ENCODE measurements at regions not wholly inside any gene's neighbourhood (a gene's known extent, or its start where the extent isn't known, plus 50 kb on each side); places are given as distances from the start of the nearest gene placed in this dataset.
"Not testable (repeated sequence)": the region's sequence is repeated elsewhere in the genome, so short reads cannot be mapped to it uniquely, and the experiment has no call there.

DNA sequence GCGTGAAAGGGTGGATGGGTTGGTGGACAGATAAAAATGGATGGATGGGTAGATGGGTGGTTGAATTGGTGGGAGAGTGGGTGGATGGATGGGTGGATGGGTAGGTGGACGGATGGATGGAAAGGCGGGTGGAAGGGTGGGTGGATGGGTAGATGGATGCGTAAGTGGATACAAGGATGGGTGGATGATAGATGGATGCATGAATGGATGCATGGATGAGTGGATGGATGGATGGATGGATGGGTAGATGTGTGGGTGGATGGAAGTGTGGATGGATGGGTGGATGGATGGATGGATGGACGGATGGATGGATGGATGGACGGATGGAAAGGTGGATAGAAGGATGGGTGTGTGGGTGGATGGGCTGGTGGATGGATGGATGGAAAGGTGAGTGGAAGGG, 77.0 kb upstream of the GRK3 start:
- no peak for DNase-seq (ENCODE audit: low read depth in 2 of 2)

DNA sequence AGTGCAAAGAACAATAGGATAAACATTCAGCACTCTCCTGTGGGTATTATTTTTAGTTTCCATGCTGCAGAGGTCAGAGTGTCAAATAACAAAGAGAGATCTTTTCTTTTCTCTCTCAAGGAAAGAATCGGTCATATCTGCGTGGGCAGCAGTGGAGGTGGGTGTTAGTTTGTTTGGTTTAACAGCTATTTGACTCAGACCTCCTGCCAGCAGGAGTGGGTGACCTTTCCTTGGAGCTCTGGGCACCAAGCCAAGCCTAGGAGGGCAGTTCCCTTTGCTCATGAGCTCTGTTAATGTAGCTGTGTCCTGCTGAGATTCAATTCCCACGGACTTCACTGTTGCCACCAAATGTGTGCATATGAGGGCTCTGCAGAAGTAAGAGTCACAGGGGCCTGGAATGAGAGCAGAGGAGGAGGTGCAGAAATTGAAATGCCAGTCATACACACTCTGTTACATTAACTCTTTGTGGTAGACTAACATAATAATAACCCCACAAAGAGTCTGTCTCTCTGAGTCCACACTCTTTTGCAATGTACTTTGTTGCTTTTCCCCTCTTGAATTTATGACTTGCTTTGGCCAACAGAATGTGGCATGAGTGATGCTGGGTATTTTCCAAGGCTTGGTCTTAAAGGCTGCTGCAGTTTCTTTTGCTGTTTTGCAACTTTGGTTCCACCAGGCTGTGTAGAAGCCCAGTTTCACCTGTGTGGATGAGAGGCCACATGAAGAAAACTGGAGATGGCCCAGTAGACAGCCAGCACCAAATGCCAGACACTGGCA, 76.0 kb upstream of the GRK3 start:
- peak; percentile 38 to 44 for DNase-seq (ENCODE audit: low read depth in 2 of 2)

- DNase-seq (ENCODE audit: low read depth in 2 of 2): no peak
Observed at GRCh38 chr22:25489947-25490346, 74.5 kb upstream of the GRK3 start.

GRCh38 chr22:25490896-25491295, 73.6 kb upstream of the GRK3 start:
- DNase-seq (ENCODE audit: low read depth in 2 of 2): no peak

DNA sequence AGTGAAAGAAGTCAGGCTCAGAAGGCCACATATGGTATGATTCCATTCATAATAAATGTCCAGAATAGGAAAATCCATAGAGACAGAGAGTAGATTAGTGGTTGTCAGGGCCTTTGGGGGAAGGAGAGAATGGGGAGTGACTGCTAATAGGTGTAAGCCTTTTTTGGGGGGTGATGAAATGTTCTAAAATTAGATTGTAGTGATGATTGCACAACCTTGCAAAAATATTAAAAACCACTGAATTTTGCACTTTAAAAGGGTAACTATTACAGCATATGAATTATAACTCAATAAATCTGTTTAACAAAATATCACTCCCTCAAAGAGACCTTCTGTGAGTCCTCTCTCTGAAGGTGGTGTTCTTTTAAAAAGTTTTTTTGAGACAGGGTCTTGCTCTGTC, 72.3 kb upstream of the GRK3 start:
- DNase-seq (ENCODE audit: low read depth in 2 of 2): no peak

DNA sequence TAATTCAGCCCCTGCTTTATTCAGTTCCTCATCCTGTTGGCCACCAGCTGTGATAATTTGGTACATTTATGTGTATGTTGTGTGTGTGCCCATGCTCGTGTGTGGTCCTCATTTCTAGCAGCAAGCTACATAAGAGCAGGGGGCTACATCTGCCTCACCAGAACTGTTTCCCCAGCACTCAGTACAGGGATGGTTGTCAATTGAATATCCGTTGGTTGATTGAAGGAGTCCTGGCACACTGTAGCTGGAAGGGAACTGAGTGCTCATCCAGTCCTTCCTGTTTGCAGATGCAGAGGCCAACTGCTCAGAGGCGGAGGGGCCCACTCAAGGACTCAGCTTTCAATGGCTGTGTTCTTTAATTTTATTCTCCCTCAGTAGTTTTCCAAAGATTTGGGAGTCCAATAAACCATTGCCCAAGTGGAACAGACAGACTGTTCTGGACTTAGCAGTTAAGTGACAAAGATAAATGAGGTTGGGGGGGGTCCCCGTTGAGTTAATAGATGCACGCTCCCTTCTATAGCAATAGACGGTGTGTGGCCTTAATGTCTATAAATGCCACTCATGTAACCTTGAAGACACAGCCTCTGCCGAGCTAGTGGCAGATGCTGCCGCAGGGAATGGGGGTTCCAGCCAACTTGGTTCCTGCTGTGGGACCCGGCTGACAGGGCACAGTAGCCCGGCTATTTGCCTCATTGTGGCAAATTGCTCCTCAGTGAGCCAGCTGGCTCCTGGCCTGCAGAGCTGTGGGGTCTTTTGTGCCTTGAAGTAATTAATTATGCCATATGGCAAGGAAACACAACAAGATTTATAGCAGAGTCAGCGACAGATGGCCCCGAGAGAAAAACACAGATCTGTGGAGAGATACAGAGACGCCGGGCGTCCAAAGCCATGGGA, 71.4 kb upstream of the GRK3 start:
- DNase-seq (ENCODE audit: low read depth in 2 of 2): no peak

- DNase-seq (ENCODE audit: low read depth in 2 of 2): no peak
Observed at GRCh38 chr22:25493794-25494193, 70.7 kb upstream of the GRK3 start.

- no peak for DNase-seq (ENCODE audit: low read depth in 2 of 2)
Observed at GRCh38 chr22:25494774-25495173, 69.7 kb upstream of the GRK3 start.

GRCh38 chr22:25495285-25495684, 69.2 kb upstream of the GRK3 start:
- no peak for DNase-seq (ENCODE audit: low read depth in 2 of 2)

DNA sequence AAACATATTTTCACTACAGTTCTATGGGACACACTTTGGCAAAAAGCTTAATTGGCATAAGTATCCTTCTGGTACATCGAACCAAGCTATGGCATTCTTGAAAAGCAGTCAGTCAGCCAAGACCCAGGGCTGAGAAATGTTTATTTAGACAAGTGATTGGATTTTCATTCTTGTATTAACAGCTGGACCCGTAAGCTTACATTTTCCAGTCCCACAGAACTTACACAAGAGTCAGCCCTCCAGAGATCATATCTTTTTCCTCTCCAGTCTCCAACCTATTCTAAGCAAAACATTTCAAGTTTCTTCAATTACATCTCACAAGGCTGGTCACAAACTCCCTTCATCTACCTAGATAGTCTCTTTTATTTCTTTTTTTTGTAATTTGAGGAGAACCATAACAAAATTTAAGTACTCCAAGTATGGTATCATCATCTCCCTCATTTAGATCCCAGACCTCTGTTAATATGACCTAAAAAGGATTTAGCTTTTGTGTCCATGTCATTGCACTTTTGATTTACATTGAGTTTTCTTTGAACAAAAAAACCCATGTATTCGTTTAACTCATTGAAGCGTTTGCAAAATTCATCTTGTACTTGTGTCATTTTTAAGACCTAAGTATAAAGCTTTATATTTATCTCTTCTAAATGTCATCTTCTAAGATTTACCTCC, 67.9 kb upstream of the GRK3 start:
- no peak for DNase-seq (ENCODE audit: low read depth in 2 of 2)

DNA sequence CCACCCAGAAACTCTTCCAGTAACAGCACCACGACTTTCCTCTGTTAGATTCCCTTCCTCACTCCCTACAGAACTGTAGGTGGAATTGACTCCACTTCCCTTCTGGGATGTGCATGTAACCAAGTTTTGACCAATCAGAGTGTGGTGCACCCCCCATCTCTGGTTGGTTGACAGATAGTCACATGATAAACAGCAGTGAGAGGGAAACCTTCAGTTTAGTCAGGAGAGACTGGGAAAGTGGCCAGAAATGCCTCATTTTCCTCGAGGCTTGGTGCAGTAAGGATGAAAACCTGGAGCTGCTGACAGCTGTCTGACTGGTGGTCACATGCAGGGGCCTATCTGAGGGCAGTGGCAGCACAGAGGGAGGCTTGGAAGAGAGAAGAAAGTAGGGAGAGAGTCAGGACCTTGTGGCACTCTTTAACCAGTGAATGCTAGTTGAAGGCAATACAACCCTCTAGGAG, 67.3 kb upstream of the GRK3 start:
- no peak for DNase-seq (ENCODE audit: low read depth in 2 of 2)

DNA sequence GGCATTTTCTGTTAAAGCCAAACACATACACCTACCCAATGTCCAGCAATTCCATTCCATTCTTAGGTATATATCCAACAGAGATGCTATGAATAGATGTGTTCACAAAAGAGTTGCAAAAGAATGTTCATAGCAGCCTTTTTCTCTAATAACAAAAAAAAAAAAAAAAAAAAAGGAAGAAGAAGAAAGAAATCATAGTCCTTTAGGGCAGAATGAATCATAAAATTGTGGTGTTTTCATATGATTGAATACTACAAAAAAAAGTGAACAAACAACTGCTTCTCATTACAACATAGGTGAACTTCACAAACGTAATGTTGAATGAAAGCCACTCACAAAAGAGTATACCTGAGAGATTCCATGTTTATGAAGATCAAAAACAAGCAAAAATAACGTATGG, 66.8 kb upstream of the GRK3 start:
- DNase-seq (ENCODE audit: low read depth in 2 of 2): no peak

GRCh38 chr22:25500671-25501070, 63.8 kb upstream of the GRK3 start:
- not testable (repeated sequence) for DNase-seq (ENCODE audit: low read depth in 2 of 2)

GRCh38 chr22:25504017-25504416, 60.5 kb upstream of the GRK3 start:
- not testable (repeated sequence) for DNase-seq (ENCODE audit: low read depth in 2 of 2)

DNA sequence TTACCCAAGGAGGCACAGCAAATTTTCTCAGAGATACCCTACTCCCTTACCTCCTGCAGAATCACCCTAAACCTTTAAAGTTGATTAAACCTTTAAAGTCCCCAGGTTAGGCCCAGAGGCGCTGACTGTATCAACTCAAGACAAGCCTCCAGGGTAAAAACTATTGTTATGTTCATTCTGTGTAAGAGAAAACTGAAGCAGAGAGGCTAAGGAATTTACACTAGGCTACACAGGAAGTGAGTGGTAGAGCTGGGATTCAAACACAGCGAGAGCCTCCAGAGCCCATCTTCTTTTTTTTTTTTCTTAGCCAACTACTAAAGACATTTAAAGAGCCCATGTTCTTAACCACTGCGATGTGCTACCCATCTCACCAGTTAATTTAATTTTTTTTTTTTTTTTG, 56.3 kb upstream of the GRK3 start:
- no peak for DNase-seq (ENCODE audit: low read depth in 2 of 2)

DNA sequence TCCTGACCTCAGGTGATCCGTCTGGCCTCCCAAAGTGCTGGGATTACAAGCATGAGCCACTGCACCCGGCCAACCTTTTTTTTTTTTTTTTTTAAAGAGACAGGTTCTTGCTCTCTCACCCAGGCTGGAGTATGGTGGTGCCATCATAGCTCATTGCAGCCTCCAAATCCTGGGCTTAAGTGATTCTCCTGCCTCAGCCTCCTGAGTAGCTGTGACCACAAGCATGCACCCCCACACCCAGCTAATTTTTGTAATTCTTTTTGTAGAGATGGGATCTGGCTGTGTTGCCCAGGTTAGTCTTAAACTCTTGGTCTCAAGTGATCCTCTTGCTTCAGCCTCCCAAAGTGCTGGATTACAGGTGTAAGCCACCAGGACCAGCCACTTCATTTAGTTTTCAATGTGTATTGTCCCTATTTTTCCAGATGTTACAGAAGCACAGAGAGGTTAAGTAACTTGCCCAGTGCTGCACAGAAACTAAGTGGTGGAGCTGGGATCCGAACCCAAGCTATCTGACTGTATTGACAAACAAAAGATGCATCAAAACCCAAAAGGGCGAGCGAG, 55.6 kb upstream of the GRK3 start:
- no peak for DNase-seq (ENCODE audit: low read depth in 2 of 2)

DNA sequence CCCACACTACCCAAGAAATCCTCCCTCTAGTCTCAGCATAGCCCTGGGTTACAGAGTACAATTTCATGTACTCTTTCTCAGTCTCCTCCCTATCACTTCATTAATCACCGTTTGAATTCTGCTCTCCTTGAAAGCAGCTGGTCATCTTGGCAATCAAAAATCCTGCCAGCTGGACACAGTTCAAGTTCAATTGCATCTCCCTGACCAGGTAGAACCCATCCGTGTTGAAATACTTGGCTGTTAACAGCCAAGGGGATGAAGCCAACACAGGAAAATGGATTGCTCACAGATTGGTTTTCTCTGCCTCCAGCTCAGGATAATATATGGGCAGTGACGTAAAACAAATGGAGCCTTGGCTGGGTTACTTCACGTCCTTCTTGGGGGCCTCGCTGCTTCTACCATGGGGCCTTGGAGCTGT, 55.1 kb upstream of the GRK3 start:
- DNase-seq (ENCODE audit: low read depth in 2 of 2): no peak

GRCh38 chr22:25510876-25511275, 53.6 kb upstream of the GRK3 start:
- DNase-seq (ENCODE audit: low read depth in 2 of 2): no peak

DNA sequence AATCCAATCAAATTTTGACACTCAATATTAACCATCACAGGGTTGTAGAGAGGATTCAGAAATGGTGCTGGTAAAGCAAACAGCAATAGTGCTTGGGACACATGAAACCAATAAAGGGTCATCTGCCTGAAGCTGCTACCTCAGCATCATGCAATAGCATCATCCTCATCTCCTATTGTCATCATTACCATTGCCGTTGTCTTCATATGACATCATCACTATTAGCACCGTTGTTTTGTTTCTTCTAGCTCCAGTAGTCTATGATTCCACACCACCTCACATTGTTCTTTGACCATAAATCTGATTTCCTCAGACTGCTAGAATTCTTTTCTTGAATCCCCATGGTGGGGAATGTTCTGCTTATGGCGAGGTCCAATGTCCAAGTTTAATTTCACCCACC, 52.8 kb upstream of the GRK3 start:
- no peak for DNase-seq (ENCODE audit: low read depth in 2 of 2)

GRCh38 chr22:25514436-25515180, 49.9 kb upstream of the GRK3 start:
- DNase-seq (ENCODE audit: low read depth in 2 of 2): no peak

Measured in stimulated activated CD4-positive, alpha-beta T cell treated with anti-CD3 and anti-CD28 coated beads, Interleukin-4, amount 100 ng/mL, for 48 hours (primary cell).